Left forelimb (tissue), 1 donor: ENCODE measurements at regions not wholly inside any gene's neighbourhood (a gene's known extent, or its start where the extent isn't known, plus 50 kb on each side); places are given as distances from the start of the nearest gene placed in this dataset.
"Not testable (repeated sequence)": the region's sequence is repeated elsewhere in the genome, so short reads cannot be mapped to it uniquely, and the experiment has no call there.

Source experiments
- DNase-seq: peaks from one replicate; pipeline ENCODE4 v3.0.0-alpha.2; 2018; ENCODE audit warnings: low spot score

DNA sequence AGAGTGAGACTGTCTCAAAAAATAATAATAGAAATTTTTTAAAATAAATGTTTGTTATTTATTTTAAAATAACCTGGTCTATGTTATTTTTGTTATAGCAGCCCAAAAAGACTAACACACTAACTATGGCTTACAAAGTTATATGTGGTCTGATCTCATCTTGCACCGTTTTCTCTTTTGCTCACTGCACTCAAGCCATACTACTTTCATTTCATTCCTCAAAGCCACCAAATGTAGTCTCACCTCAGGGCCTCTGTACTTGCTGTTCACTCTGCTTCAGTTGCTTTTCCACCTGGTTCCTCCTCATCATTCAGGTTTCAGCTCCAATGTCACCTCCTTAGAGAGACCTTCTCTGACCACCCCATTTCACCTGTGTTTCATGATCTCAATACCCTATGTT, 55.2 kb upstream of the MDM1 start:
- no peak for DNase-seq

DNA sequence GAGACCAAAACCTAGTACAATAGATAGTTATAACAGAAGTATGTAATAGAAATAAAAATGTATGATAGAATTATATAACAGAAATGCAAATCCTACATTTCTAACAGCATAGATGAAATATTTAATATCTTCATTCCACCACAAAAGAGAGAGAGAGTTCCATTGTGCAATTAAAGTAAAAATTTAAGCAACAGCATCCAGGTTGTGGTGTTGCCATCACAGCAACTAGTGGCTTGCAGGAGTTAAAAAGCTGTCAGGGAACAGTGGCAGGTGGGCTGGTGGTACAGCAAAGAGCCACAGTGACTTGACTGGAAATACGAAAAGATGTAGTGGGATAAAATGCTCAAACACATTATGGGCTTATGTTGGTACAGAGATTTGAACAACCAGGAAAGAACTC, 57.1 kb upstream of the MDM1 start:
- no peak for DNase-seq

DNA sequence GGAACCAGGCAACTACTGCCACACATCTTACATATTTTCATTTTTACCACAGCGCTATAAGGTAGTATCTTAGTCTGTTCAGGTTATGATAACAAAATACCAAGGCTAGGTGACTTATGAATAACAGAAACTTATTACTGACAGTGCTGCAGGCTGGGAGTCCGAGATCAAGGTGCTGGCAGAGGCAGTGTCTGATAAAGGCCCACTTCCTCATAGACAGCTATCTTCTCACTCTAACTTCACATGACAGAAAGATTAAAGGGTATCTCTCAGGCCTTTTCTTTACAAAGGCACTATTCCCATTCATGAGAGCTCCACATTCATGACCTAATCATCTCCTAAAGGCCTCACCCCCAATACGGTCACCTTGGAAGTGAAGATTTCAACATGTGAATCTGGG, 59.8 kb upstream of the MDM1 start:
- no peak for DNase-seq

DNA sequence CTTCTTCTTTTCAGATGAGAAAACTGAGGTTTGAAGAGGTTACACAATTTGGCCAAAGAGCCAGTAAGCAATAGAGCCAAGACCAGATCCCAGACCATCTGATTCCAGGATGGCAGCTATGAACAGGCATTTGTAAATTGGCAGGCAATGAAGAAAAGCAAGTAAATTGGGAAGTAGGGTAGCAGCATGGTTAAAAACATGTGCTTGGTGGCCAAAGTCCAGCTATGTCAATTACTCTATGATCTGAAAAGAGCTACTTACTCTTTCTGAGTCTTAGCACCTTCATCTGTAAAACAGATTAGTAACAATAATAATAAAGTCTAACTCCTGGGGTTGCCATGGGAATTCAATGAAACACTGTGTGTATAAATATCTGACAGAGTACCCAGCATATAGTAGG, 60.2 kb upstream of the MDM1 start:
- DNase-seq: no peak

- DNase-seq: no peak
These were observed 61.3 kb upstream of the MDM1 start for GRCh38 chr12:68393417-68393816.

GRCh38 chr12:68397566-68398158, 65.5 kb upstream of the MDM1 start:
- no peak for DNase-seq

- not testable (repeated sequence) for DNase-seq
These were observed 66.5 kb upstream of the MDM1 start for GRCh38 chr12:68398689-68399088.

DNA sequence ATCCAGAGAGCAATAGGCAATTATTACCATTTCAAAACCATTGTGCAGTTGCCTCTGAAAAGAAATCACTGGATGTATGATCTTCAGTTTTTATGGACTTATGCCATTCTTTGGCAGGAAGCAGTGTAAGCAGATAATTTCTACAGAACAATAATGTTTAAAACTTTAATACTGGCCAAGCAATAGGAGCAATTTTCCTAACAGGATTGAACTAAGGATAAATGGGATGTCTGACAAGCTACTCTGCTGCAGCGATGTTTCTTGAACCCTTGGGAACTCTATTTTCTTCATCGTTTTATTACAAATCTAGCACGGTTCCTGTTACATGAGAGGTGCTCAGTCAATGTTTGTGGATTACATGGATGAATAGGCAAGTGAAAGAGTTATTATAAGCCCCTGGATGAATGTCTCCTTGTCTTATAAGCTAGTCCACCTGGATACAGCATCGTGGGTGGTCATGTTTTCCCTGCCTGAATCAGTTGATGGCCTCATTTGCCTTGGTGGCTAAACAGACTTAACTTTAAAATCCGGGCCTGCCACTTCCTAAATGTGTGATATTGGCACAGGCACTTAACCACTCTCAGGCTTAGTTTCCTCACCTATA, 68.2 kb upstream of the MDM1 start:
- DNase-seq: no peak

DNA sequence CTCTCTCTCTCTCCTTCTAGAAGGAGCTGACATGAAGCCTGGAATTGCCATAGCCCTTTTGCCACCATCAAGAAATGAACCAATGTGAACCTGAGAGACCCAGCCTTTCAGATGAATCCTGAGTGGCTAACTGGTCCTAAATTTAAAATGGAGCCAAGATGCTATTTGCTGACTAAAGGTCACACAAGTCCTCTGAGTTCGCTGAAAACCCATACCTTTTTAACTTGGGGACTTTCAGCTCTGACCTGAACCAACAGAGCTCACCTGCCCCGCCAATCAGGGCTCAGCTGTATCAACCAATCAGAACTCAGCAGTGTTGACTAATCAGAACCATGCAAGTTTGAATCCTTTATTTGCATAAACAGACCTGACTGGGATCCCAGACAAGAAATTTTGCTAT, 70.3 kb upstream of the MDM1 start:
- DNase-seq: no peak

- no peak for DNase-seq
These were observed 71.1 kb upstream of the MDM1 start for GRCh38 chr12:68403296-68403695.

- no peak for DNase-seq
These were observed 71.5 kb upstream of the MDM1 start for GRCh38 chr12:68403711-68404110.

DNA sequence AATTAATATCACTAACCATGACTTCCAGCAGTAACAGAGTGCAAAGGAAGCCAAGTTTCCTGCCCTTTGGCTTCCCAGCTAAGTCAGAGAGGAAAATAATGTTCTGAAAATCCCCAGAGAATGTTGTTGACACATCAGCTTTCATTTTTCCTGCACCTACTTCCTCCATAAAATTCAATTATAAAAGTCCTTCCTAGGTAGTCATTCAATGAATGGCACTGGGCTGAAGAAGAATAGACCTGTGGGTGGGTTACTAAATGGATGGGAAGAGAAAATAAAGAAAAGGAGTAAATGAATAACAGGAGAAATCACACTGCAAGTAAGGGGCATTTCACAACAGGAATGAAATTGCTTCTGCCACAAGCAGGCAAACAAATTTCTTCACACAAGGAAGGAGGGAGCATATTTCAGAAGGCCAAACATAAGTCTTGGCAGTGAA, 73.2 kb upstream of the MDM1 start:
- no peak for DNase-seq

GRCh38 chr12:68406134-68406576, 74.0 kb upstream of the MDM1 start:
- DNase-seq: peak; percentile 91

DNA sequence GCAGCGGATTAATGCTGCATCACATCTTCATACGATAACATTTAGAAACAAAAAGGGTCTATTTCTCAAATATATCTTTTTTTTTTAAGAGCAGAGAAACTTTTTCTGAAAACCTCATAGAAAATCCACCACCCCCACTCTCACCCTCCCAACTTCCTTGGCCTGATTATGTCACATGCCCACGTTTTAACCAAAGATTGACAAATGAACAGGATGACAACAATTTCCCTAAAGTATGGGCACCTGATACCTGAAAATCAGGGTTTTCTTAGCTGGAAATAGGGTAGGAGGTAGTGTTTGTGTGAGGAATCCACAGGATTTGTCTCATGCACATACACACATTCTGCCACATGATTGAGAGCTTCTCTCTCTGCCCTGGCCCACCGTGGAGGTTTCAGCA, 74.7 kb upstream of the MDM1 start:
- DNase-seq: no peak

DNA sequence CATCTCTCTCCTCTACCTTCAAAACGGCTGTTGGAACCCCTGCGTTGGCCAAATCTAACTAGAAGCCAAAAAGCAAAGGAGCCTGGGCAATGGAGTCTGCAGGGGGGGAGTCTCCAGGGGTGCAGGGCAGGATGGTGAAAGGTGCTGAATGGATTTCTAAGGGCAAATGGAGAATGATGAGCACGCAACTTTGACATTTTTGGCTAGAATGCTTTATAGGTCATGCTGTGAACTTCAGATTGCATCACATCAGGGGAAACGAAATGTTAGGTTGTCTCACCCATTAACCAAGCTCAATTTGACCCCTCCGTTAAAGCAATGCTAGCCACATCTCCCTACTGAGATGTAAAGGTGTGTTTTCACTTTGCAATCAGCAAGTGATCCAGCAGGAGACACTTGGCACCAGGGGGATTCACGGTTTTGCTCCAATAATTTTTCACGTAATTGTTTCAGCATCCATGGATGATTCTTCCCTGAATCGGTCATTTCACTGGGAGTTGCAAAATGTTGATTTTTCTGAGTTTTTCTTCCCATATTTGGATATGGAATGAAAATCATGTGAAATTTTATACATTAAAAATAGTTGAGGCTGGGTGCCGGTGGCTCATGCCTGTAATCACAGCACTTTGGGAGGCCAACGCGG, 78.0 kb upstream of the MDM1 start:
- no peak for DNase-seq

- DNase-seq: no peak
These were observed 79.2 kb upstream of the MDM1 start for GRCh38 chr12:68411371-68411770.

DNA sequence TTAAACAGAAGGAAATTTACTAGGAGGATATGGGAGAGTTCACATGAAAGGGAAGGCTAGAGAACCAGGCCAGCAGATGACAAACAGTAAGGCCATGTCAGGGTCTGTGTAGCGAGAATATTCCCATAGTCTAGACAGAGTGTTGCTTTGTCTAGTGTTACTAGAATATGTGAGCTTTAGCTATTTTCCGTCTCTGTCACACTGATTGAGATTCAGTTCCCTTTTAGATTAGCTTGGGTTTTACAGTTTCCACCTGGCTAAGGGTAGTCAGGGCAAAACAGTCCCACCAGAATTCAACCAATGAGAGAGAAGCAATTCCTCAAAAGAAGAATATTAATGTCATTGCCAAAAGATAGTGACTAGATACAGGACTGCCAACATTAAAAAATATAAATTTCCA, 82.8 kb upstream of the MDM1 start:
- no peak for DNase-seq

DNA sequence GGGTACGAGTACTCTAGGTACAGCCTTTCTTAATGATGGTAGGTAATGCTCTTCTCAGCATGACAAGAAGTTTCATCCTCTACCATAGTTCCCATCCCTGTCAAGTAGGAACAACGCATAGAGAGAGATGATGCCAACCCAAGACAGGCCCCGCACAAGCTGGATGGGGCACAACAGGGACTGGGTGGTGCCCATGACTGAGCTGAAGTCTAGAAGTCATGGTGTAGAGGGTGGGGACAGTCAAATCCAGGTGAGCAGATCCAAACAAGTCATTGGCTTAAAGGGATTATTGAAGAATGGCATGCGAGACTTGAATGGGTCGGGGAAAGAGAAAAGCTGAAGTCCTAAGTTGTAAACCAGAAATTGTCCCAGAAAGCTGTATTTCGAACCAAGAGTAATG, 84.2 kb upstream of the MDM1 start:
- no peak for DNase-seq

DNA sequence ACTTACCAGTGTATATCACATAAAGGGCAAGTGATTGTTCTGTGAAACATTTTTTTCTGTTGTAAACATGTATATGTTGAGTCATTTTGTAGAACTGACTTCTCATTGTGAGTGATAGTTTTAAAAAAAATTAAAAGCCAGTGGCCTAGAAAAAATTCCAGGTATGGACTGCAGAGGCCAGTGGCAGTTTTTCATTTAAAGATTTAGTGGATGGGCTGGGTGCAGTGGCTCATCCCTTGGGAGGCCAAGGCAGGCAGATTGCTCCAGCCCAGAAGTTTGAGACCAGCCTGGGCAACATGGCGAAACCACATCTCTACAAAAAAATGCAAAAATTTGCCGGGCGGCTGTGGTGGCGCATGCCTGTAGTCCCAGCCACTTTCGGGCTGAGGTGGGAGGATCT, 84.7 kb upstream of the MDM1 start:
- DNase-seq: no peak

GRCh38 chr12:68418137-68418460, 85.9 kb upstream of the MDM1 start:
- no peak for DNase-seq

- no peak for DNase-seq
These were observed 88.3 kb upstream of the MDM1 start for GRCh38 chr12:68420225-68421010.

GRCh38 chr12:68422159-68422558, 90.0 kb upstream of the MDM1 start:
- no peak for DNase-seq

DNA sequence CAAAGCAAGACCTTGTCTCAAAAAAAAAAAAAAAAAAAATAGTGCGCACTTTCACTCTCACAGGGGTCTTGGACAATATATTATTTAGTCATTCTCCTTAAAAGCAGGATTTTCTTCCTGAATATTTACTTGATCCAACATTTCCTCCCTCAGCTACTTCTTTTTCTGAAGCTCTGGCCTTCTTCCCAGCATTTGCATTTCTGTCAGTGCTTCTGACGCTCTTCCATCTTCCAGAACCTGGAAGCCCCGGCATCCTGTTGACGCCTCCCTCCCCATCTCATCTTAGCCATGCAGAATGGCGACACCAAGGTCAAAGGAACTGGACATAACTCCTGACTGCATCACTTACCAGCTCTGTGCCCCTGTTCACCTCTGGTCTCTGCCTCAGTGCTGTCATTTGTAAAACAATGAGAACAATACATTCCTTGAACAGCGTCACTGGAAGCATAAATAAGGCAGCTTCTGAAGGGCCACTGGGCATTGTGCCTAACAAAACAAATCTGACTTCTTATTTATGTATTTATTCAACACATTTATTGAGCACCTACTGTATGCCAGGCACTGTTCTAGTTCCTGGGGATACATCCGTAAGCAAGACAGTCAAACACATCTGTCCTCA, 90.9 kb upstream of the MDM1 start:
- no peak for DNase-seq
